HepG2 (cell line): ENCODE measurements at regions not wholly inside any gene's neighbourhood (a gene's known extent, or its start where the extent isn't known, plus 50 kb on each side); places are given as distances from the start of the nearest gene placed in this dataset.

ENCODE experiments used
- ATAC-seq: fragments of 200-7000 bp; cut with Tn5 transposase; 3 replicates; pipeline ENCODE4 v1.9.1; 2020; ENCODE audit warnings: mild to moderate bottlenecking, moderate library complexity
- BruUV-seq: library from RNA; stranded (reverse); fragments of 400-500 nt; replicated peaks from 2 replicates; lab custom pipeline; 2021; lab: Mats Ljungman, UMichigan
- CTCF ChIA-PET: fragments of 300-600 bp; formaldehyde crosslinking; extraction: SDS; loops from one replicate; lab custom pipeline; 2021; ENCODE audit warnings: low total read pairs, inconsistent platforms, low intra/inter-chr PET ratio; lab: Yijun Ruan, JAX
- POLR2A ChIA-PET: fragments of 350-600 bp; sonication (Branson Sonifier 250); formaldehyde crosslinking; loops from one replicate; lab custom pipeline; 2020; ENCODE audit warnings: antibody characterized with exemption, inconsistent platforms; lab: Yijun Ruan, JAX
- DNase-seq: peaks from one replicate; pipeline ENCODE4 v3.0.0-alpha.2; 2015; ENCODE audit warnings: low spot score
- FAIRE-seq: peaks from 3 replicates; lab custom pipeline; 2011; peaks lifted over from hg19 to GRCh38; lab: Jason Lieb, UNC
- H2AFZ ChIP-seq: one replicate; pipeline ENCODE4 v1.6.1; 2011; ENCODE audit warnings: low read length, inconsistent platforms
- H3K27ac ChIP-seq: fragments of 300-600 bp; 3 replicates; pipeline ENCODE4 v1.8.0; 2011; ENCODE audit warnings: mixed run types, mild to moderate bottlenecking, mixed read lengths, low read length, inconsistent platforms; ENCODE audit not compliant: insufficient read depth; ENCODE audit errors: extremely low read length
- H3K27me3 ChIP-seq, 2 experiments: fragments of 200-600 bp in 1 of 2; 2 replicates in 1 of 2; 3 replicates in 1 of 2; pipeline versions ENCODE4 v1.6.0 to v1.8.0; 2011; ENCODE audit warnings: low read length in 2 of 2, mild to moderate bottlenecking in 2 of 2, moderate library complexity in 2 of 2, inconsistent platforms in 1 of 2; ENCODE audit not compliant: insufficient read depth in 2 of 2, control insufficient read depth in 1 of 2
- H3K36me3 ChIP-seq, 2 experiments: fragments of 200-600 bp in 1 of 2; replicated peaks in 1 of 2; 2 replicates in 1 of 2; 3 replicates in 1 of 2; pipeline versions ENCODE4 v1.5.1 to v1.8.0; 2011; ENCODE audit warnings: low read length in 2 of 2, inconsistent platforms in 1 of 2; ENCODE audit not compliant: insufficient read depth in 2 of 2, control insufficient read depth in 1 of 2
- H3K4me1 ChIP-seq: 2 replicates; pipeline ENCODE4 v1.5.1; 2012; ENCODE audit warnings: low read length, inconsistent platforms; ENCODE audit not compliant: insufficient read depth
- H3K4me2 ChIP-seq: 2 replicates; pipeline ENCODE4 v1.6.0; 2011; ENCODE audit warnings: low read depth, low read length, inconsistent platforms
- H3K4me3 ChIP-seq, 3 experiments: fragments of 200-600 bp in 1 of 3; sonication (generic), shearing (Covaris generic) in 1 of 3; replicated peaks in 1 of 3; 2 replicates each; pipeline ENCODE4 v1.5.1; 2011 to 2016; ENCODE audit warnings: low read length in 3 of 3, inconsistent platforms in 2 of 3, low read depth in 2 of 3, mild to moderate bottlenecking in 2 of 3, control low read depth in 1 of 3, mixed read lengths in 1 of 3; ENCODE audit not compliant: insufficient read depth in 1 of 3
- H3K79me2 ChIP-seq: one replicate; pipeline ENCODE4 v1.6.1; 2011; ENCODE audit warnings: low read length, inconsistent platforms; ENCODE audit not compliant: insufficient read depth
- H3K9ac ChIP-seq: 2 replicates; pipeline ENCODE4 v1.6.0; 2011; ENCODE audit warnings: mild to moderate bottlenecking, low read depth, low read length, inconsistent platforms; ENCODE audit not compliant: insufficient read depth
- H3K9me3 ChIP-seq: 2 replicates; pipeline ENCODE4 v1.5.1; 2012; ENCODE audit warnings: mild to moderate bottlenecking, low read length
- H4K20me1 ChIP-seq: 2 replicates; pipeline ENCODE4 v1.6.0; 2011; ENCODE audit warnings: inconsistent platforms, mild to moderate bottlenecking, low read length, moderate library complexity; ENCODE audit not compliant: insufficient read depth
- EHMT2 ChIP-seq: fragments of 200-600 bp; sonication (generic); IDR thresholded peaks from 2 replicates; pipeline ENCODE4 v1.7.0; 2017; ENCODE audit warnings: antibody characterized with exemption, low read depth, low read length, borderline replicate concordance
- GPN1 ChIP-seq: sonication (generic); formaldehyde crosslinking; IDR thresholded peaks from 2 replicates; pipeline ENCODE4 v1.5.1; 2020; ENCODE audit warnings: missing genetic modification reagents, borderline replicate concordance
- MAFF ChIP-seq: IDR thresholded peaks from 2 replicates; pipeline ENCODE4 v1.6.1; 2011; ENCODE audit warnings: low read depth, low read length, improper control_type of control experiment
- MAFK ChIP-seq, 2 experiments: IDR thresholded peaks in 1 of 2; conservative IDR thresholded peaks in 1 of 2; 2 replicates each; pipeline ENCODE4 v1.6.1; 2011; ENCODE audit warnings: improper control_type of control experiment in 2 of 2, low read length in 2 of 2
- NCOA5 ChIP-seq: sonication (generic); formaldehyde crosslinking; IDR thresholded peaks from 2 replicates; pipeline ENCODE4 v1.4.0; 2020; ENCODE audit warnings: missing genetic modification reagents
- PRDM4 ChIP-seq: sonication (generic); formaldehyde crosslinking; IDR thresholded peaks from 2 replicates; pipeline ENCODE4 v1.9.0; 2021; ENCODE audit warnings: missing genetic modification reagents, borderline replicate concordance
- RBAK ChIP-seq: sonication (generic); formaldehyde crosslinking; IDR thresholded peaks from 2 replicates; pipeline ENCODE4 v1.5.1; 2020; ENCODE audit warnings: mild to moderate bottlenecking, missing genetic modification reagents
- TBX2 ChIP-seq: sonication (generic); formaldehyde crosslinking; IDR thresholded peaks from 2 replicates; pipeline ENCODE4 v1.5.0; 2020; ENCODE audit warnings: missing genetic modification reagents, mild to moderate bottlenecking, borderline replicate concordance
- ZNF775 ChIP-seq: sonication (generic); formaldehyde crosslinking; IDR thresholded peaks from 2 replicates; pipeline ENCODE4 v1.4.0; 2020; ENCODE audit warnings: missing genetic modification reagents, mild to moderate bottlenecking, moderate library complexity, borderline replicate concordance
- ZNF878 ChIP-seq: sonication (generic); formaldehyde crosslinking; IDR thresholded peaks from 2 replicates; pipeline ENCODE4 v1.8.1; 2023; ENCODE audit warnings: mild to moderate bottlenecking, missing genetic modification reagents, moderate library complexity
- WGBS: methylation state at CpG from one replicate; pipeline ENCODE4 v1.1.6; 2017; ENCODE audit warnings: low lambda C conversion rate; 5-methylcytosine and 5-hydroxymethylcytosine counted together
- in situ Hi-C: cut with HindIII; loops from 2 replicates; pipeline ENCODE4 v1.10.0; 2017; ENCODE audit warnings: low pct_unique_long_range_greater_than_20kb; ENCODE audit not compliant: extremely low pct_ligation_motif_present
- intact Hi-C: fragments of 100-400 bp; cut with micrococcal nuclease; formaldehyde crosslinking; loops from one replicate; pipeline ENCODE4 v1.10.0; 2022; ENCODE audit not compliant: unreplicated experiment
- TF ChIP-seq, protein P1 (sequence below): sonication (generic); formaldehyde crosslinking; IDR thresholded peaks from 2 replicates; pipeline ENCODE4 v1.5.1; 2020; ENCODE audit warnings: mild to moderate bottlenecking, missing genetic modification reagents, borderline replicate concordance

DNA sequence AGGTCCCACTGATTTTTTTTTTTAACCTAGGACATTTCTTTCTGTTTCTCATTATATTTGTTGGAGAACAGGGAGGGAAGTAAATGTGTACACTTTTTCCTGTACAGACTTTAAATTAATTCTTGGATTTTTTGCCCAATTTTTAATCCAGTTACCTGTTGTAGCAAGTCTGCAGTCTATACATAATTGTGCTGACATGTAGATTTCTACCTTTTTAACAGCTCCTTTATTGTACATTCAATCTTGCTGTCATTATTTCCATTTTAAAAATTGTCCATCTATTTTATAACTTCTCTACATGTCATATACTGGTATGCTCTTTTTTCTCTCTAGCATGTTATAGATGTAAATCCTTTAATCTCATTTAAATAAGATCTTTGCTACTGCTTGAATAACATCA lies 1838.7 kb upstream of the CDH9 start:
- FAIRE-seq = no peak
- intact Hi-C loops (no loop called here), in situ Hi-C loops (no loop called here)
- DNase-seq = no peak
- no TSS peak for BruUV-seq
- H3K9me3 ChIP-seq = peaks cover 7% of the 10 kb centered on the region; the same call in 1 of the 2 replicates
- H4K20me1 ChIP-seq = no peaks in the 10 kb centered on the region
- H3K9ac ChIP-seq = no peak overlapping the region
- no peak overlapping the region for H3K27ac ChIP-seq
- TF ChIP-seq MAFF (peak; percentile 50; the same call in 1 of the 2 replicates), MAFK (conservative IDR thresholded peaks at IDR 0.05 in 1 of 2, IDR thresholded peaks at IDR 0.05 in 1 of 2; ENCODE audit: low read length in 2 of 2) (peak; percentile 40 to 71; a peak in 3 of 4 replicates), ZNF878 (CRISPR knock-in tag) (no peak)
- no peak for ATAC-seq
- H2AFZ ChIP-seq = no peak overlapping the region
- no peak overlapping the region for H3K4me2 ChIP-seq
- no peaks in the 10 kb centered on the region for H3K36me3 ChIP-seq
- H3K4me1 ChIP-seq = no peaks in the 10 kb centered on the region
- no peaks in the 10 kb centered on the region for H3K27me3 ChIP-seq
- no peaks in the 10 kb centered on the region for H3K79me2 ChIP-seq
- ChIA-PET CTCF (no interaction called here), POLR2A (no interaction called here)
- H3K4me3 ChIP-seq = no peak overlapping the region

DNA sequence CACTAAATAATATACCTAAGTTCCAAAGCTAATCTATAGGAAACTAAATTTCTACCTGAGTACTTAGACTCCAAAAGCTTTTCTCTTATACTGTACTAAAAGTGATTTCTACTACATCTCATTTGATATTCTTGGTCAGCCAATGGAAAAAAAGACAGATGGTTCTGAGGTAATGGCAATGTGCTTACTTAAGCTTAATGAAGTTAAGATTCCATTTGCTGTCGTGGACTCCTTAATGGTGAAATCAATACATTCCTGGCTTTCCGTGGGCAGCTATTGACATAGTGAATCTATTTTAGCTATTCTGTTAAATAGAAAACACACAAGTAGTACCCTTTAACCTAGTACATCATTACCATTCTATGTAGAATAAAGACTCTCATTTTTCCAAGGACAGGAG lies 1825.6 kb upstream of the CDH9 start:
- Histone ChIP-seq H3K9me3 (no peaks in the 10 kb centered on the region), H3K27ac (no peak overlapping the region), H3K4me3 (no peak overlapping the region), H2AFZ (no peak overlapping the region), H4K20me1 (no peaks in the 10 kb centered on the region), H3K4me1 (peaks cover 13% of the 10 kb centered on the region), H3K79me2 (no peaks in the 10 kb centered on the region), H3K4me2 (no peak overlapping the region), H3K27me3 (no peaks in the 10 kb centered on the region; a peak in 1 of 5 replicates), H3K9ac (no peak overlapping the region), H3K36me3 (no peaks in the 10 kb centered on the region)
- in situ Hi-C loops = no loop called here
- DNase-seq = no peak
- WGBS = 0% methylated on average over 2 of the region's 2 CpGs
- FAIRE-seq = no peak
- ChIA-PET CTCF (no interaction called here), POLR2A (no interaction called here)
- ATAC-seq = no peak
- intact Hi-C loops = no loop called here
- BruUV-seq = no TSS peak
- TF ChIP-seq, protein P1, sequence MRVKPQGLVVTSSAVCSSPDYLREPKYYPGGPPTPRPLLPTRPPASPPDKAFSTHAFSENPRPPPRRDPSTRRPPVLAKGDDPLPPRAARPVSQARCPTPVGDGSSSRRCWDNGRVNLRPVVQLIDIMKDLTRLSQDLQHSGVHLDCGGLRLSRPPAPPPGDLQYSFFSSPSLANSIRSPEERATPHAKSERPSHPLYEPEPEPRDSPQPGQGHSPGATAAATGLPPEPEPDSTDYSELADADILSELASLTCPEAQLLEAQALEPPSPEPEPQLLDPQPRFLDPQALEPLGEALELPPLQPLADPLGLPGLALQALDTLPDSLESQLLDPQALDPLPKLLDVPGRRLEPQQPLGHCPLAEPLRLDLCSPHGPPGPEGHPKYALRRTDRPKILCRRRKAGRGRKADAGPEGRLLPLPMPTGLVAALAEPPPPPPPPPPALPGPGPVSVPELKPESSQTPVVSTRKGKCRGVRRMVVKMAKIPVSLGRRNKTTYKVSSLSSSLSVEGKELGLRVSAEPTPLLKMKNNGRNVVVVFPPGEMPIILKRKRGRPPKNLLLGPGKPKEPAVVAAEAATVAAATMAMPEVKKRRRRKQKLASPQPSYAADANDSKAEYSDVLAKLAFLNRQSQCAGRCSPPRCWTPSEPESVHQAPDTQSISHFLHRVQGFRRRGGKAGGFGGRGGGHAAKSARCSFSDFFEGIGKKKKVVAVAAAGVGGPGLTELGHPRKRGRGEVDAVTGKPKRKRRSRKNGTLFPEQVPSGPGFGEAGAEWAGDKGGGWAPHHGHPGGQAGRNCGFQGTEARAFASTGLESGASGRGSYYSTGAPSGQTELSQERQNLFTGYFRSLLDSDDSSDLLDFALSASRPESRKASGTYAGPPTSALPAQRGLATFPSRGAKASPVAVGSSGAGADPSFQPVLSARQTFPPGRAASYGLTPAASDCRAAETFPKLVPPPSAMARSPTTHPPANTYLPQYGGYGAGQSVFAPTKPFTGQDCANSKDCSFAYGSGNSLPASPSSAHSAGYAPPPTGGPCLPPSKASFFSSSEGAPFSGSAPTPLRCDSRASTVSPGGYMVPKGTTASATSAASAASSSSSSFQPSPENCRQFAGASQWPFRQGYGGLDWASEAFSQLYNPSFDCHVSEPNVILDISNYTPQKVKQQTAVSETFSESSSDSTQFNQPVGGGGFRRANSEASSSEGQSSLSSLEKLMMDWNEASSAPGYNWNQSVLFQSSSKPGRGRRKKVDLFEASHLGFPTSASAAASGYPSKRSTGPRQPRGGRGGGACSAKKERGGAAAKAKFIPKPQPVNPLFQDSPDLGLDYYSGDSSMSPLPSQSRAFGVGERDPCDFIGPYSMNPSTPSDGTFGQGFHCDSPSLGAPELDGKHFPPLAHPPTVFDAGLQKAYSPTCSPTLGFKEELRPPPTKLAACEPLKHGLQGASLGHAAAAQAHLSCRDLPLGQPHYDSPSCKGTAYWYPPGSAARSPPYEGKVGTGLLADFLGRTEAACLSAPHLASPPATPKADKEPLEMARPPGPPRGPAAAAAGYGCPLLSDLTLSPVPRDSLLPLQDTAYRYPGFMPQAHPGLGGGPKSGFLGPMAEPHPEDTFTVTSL (CRISPR knock-in tag) = no peak
- no peak for TF ChIP-seq EHMT2
- no peak for TF ChIP-seq GPN1 (CRISPR knock-in tag)
- no peak for TF ChIP-seq NCOA5 (CRISPR knock-in tag)
- TF ChIP-seq PRDM4 (CRISPR knock-in tag) = no peak
- no peak for TF ChIP-seq RBAK (CRISPR knock-in tag)
- no peak for TF ChIP-seq TBX2 (CRISPR knock-in tag)
- no peak for TF ChIP-seq ZNF775 (CRISPR knock-in tag)
